NCI-H524 (cell line): ENCODE measurements at regions not wholly inside any gene's neighbourhood (a gene's known extent, or its start where the extent isn't known, plus 50 kb on each side); places are given as distances from the start of the nearest gene placed in this dataset.
"Not testable (repeated sequence)": the region's sequence is repeated elsewhere in the genome, so short reads cannot be mapped to it uniquely, and the experiment has no call there.

Source experiments
- DNase-seq, 2 experiments: peaks; one replicate each; lab custom pipeline; 2025; lab: John Stamatoyannopoulos, UW

DNA sequence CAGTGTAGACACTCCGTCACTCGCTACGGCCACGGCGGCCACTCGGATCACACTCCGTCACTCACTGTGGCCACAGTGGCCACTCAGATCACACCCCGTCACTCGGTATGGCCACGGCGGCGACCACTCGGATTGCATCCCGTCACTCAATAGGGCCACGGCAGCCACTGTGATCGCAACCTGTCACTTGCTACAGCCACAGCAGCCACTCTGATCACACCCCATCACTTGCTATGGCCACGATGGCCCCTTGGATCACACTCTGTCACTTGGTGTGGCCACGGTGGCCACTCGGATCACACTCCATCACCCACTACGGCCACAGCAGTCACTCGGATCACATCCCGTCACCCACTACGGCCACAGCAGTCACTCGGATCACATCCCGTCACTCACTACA is 175.3 kb downstream of the LAT start:
- not testable (repeated sequence) for DNase-seq

DNA sequence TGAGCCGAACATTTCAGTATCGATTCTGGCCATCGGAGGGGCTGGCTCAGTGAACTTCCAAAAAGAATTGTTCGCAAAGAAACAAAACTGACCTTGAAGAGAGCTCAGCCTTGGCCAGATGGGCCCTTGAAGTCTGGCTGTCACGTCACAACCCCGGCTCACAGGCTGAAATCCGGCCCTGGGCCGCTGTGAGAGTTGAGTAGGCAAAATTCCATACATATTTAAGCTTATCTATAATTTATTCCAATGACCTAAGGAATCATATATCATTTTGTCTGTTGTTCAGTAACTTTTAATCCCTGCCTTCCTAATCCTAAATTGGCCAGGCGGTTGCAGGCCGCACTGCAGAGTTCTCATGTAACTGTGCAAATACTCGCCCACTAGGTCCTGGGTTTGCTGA is 174.8 kb downstream of the LAT start:
- DNase-seq, result peak; percentile 73 to 87

DNA sequence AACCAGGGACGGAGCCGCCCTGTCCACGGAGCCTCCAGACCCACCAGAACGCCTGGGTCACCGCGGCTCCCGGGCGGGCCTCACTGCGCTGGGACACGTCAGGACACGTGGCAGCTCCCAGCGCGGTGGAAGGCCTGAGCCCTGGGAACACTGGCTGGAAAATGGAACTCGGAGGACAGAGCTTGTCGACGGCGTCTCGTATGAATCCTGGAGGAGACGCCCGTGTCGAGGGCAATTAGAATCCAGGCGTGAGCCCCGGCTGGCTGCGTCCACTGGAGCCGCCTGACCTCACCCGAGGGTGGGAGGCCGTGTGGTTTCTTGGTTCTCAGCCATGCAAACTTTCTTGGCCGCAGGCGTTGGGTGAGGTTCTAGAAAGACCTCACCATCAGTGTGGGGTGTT is 173.9 kb downstream of the LAT start:
- DNase-seq, result no peak

DNA sequence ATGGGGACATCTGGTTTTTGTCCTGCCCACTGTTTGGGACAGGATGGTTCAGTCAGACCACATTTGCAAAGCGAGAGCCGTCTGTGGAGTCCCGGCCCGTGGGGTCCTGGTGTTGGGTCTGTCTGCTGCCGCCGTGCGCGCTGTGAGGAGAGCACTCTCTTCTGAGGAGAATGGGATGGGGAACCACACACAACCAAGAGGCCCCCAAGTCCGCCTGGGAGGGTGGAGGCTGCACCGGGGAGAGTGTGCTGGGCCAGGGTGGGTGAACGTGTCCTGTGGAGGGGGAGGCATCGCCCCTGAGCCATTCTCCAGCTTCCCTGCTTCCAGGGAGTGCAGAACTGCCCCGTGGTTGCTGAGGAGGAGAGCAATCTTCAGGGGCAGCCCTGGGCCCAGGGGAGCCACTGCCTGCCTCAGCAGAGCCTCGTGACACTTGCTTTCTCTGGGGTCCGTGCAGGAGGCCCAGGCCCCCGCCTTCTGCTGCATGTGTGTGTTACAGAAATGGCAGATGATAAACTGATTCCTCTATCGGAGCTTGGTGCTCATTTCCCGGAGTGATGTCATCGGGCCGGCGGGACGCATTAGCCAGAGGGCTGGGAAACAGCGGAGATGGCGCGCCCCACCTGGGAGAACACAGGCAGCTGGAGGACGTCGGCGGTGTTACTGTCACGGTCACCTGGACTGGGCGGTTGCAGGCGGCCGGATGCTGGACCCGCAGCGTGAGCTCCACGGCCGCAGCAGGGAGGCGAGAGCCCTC is 173.4 kb downstream of the LAT start:
- DNase-seq, result not testable (repeated sequence)

DNA sequence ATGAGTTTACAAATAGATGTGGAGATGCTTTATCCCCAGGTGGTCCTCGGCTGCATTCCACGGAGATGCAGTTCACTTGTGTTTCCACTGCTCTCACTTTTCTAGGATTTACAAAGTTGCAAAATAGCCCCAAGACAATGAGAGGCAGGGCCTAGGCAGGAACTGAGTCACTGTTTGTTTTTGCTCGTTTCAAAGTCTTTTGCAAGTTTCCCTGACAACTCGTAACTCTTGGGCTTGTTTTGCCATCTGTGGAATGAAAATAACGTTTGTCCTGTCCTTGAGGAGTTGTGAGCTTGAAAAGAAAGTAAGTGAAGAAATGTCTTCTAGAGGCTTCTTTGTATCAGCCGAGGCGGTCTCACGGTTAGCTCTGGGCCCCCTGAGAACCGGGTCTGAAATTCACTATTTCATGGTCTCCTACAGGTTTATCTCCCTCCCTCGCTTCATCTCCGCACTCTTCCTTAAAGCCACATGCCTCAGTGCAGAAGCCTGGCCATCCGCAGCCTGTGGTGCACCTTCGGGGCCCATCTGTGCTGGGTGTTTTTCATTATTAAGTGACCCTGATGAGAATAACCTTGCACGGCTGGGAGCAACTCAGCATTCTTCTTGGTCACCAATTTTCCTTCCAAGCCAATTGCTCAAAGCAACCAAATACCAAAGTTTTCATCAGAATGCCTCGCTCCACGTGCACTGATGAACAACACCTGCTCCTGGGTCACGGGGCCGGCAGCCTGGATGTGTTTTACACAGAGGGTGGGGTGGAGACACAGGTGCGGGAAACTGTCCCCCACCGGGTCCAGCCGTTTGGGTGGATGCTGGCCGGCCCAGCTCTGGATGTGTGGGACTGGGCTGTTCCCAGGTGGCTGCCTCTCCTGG is 172.4 kb downstream of the LAT start:
- not testable (repeated sequence) for DNase-seq

DNA sequence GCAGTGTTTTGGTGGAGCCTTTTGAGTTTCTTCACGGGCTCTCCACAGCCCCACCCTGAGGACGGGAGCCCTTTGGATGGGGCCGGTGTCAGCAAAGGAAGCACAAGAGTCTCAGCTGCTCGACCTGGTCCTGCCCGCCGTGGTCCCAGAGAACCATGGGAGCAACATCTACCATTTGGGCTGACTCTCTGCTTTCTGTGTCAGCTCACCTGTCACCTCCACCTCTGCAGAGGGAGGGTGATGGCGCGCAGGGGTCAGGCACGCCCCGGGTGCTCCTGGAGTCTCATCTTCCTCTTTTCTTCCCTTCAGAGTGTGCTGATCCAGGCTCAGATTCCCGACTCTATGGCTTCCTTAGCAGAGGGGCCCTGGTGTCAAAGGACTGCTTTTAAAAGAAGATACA is 171.7 kb downstream of the LAT start:
- no peak for DNase-seq

DNA sequence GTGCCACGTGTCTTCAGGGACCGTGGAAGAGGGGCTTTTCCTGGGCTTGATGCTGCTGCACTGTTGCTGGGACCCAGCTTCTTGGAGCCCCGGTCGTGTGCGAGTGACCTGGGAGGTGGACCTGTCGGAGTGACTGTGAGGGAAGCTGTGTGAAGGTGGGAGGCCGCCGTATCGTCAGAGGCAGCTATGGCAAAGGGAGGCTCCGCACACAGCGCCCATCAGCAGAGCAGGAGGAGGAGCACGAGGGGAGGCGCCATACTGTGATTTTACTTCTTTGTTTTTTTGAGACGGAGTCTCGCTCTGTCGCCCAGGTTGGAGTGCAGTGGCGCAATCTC is 171.0 kb downstream of the LAT start:
- DNase-seq, result not testable (repeated sequence)

DNA sequence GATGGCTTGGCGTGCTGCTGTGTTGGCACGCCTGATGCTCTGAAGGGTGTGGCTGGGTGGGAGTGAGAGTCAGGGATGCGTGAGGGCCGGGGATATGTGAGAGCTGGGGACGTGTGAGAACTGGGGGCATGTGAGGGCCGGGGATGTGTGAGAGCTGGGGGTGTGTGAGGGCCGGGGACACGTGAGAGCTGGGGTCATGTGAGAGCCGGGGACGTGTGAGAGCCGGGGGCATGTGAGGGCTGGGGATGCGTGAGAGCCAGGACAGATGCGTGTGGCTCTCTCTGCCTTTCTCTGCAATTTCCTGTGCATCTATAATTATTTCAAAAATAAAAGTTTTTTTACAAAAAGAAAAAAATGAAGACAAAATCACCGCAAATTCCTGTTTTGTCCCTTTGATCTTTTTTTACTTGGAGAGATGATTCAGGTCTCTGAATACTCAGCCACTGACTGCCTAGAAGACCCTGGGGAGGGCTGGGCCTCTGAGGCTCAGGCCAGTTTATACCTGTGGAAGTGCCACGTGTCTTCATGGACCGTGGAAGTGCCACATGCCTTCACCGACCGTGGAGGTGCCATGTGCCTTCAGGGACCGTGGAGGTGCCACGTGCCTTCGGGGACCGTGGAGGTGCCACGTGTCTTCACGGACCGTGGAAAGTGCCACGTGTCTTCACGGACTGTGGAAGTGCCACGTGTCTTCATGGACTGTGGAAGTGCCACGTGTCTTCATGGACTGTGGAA is 170.4 kb downstream of the LAT start:
- DNase-seq, result not testable (repeated sequence)

DNA sequence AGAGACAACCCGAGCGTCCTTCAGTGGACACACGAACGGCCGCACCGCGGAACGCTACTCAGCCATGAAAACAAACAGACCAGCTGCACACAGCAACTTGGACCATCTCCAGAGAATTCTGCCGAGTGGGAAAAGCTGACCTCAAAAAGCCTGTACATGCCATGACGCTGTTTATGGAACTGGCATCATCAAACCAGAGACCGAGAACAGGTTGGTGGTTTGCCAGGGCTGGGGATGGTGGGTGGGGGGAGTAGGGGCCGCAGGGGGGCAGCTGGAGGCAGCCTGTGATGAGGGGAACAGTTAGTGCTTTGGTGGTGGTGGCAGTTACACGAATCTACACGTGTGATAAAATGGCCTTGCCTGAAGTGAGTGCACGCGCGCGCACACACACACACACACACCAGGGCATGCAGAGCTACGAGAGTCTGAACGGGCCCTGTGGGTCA is 169.8 kb downstream of the LAT start:
- DNase-seq, result no peak

DNA sequence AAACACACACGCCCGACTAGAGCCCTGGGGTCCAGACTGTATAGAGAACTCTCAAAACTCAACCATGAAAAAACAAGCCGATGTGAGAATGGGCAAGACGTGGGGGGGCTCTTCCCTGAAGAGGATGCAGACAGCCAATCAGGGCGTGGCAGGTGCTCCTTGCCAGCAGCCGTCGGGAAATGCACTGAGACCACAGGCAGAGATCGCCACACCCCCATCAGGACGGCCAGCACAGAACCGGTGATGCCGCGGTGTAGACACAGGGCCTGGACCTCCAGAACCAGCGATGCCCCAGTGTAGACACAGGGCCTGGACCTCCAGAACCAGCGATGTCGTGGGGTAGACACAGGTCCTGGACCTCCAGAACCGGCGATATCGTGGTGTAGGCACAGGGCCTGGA is 169.2 kb downstream of the LAT start:
- no peak for DNase-seq

DNA sequence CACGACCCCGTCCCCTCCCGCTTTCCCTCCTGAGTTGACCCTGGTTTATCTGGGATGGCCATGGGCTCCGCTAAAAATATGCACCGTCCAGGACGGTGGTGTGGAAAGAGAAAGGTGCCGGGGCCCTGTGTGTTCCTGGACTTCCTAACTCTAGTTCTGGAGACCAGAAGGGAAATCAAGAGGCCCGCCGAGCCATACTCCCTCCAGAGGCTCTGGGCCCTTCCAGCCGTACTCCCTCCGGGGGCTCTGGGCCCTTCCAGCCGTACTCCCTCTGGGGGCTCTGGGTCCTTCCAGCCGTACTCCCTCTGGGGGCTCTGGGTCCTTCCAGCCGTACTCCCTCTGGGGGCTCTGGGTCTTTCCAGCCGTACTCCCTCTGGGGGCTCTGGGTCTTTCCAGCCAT is 168.5 kb downstream of the LAT start:
- DNase-seq, result not testable (repeated sequence)

DNA sequence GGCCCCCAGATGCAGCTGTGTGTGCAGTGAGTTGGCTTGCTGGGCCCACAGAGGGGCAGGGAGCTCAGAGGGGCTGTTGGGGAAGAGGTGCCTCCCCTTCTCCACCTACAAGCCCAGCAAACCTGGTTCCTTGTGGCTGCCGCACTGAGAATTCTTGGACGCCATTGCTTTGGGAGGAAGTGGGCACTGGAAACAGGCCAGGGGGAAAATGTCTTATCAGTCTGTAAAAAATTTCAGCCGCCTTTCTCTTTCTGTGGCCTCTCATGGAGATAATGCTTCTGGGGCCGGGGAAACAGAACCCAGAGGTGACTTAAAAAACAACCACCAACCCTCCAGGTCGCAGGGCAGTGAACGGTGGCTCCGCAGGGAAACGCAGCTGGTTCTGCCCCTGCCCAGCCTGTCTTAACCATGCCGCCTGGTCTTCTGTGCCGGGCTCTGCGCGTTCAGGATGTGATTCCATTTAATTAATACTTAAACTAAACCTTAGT is 167.7 kb downstream of the LAT start:
- DNase-seq, result not testable (repeated sequence)

DNA sequence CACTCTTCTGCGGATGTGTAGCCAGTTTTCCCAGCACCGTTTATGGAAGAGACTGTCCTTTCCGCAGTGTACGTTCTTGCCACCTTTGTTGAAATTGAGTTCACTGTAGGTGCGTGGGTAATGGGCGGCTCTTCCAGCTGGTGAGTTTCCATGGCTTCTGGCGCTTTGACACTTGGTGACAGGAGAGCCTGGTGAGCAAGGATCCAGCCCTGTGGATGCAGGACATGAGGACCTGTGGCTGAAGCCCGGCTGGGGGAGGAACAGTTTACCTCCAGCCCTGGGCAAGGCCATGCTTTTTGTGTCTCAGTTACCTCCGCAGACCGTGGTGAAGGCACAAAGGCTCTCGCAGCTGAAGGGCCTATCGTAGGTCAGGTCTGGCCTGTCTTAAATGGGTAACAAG is 166.5 kb downstream of the LAT start:
- DNase-seq, result no peak

DNA sequence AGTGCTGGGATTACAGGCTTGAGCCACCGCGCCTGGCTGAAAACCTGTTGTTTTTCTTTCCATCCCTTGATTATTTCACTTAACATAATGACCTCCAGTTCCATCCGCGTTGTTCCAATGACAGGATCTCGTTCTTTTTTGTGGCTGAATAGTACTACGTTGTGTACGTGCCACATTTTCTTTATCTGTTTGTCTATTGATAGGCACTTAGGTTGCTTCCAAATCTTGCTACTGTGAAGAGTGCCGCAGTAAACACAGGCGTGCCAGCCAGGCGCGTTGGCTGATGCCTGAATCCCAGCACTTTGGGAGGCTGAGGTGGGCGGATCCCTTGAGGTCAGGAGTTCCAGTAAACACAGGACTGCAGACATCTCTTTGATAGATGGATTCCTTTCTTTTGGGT is 165.1 kb downstream of the LAT start:
- not testable (repeated sequence) for DNase-seq

DNA sequence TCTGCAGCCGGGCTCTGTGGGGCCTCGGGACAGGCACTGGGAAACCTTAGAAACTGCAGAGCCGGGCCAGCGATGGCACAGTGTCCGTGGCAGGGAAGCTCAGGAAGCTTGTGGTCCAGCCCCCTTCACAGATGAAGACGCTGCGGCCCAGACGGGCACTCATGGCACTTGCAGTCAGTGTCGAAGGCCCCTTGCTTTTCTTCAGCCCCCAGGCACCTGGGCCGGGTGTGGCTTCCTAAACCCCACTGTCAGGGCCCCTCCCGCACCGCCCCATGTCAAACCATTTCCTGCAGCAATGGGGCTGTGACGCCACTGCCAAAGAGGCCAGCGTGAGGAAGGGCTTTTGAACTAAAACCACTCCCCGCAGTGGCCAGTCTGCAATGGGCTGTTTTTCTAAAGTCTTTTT is 164.0 kb downstream of the LAT start:
- no peak for DNase-seq

DNA sequence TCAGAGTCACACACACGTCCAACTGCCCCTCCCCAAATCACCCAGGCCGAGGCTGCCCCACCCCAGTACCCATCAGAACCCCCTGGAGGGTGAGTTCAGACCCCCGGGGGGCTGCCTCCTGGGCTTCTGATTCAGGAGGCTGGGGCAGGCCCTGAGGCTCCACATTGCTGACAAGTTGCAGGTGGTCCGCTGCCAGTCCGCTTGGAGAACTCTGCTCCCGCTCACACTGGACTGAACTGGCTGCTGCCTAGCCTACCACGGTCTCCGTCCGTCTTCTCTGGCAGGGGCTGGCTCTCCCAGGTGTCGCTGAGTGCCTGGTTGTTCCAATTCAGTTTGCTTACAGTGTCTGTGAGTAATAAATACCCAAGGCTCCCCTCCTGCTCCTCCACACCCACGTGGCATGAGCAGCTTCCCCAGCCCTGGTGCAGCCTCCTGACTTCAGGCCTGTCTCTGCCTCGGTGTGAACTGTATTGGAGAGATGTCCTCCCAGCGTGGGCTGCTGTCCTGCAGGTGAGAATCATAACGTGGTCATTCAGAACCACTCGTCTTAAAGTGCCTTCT is 163.4 kb downstream of the LAT start:
- DNase-seq, result no peak

DNA sequence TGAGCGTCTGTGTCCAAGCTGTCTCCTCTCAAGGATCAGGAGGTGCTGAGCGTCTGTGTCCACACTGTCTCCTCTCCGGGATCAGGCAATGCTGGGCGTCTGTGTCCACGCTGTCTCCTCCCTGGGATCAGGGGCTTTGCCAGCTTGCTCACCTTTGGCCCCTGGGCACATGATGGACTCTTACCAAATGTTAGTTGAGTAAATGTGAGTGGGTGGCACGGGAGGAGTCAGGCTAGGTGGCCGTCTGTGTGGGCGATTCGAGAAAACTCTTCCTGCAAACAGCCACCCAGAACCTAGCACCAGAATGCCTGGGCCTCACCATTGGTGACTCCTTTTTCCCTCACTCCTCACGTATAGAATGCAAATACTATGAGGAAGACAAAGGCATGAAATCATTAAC is 162.9 kb downstream of the LAT start:
- DNase-seq, result not testable (repeated sequence)

DNA sequence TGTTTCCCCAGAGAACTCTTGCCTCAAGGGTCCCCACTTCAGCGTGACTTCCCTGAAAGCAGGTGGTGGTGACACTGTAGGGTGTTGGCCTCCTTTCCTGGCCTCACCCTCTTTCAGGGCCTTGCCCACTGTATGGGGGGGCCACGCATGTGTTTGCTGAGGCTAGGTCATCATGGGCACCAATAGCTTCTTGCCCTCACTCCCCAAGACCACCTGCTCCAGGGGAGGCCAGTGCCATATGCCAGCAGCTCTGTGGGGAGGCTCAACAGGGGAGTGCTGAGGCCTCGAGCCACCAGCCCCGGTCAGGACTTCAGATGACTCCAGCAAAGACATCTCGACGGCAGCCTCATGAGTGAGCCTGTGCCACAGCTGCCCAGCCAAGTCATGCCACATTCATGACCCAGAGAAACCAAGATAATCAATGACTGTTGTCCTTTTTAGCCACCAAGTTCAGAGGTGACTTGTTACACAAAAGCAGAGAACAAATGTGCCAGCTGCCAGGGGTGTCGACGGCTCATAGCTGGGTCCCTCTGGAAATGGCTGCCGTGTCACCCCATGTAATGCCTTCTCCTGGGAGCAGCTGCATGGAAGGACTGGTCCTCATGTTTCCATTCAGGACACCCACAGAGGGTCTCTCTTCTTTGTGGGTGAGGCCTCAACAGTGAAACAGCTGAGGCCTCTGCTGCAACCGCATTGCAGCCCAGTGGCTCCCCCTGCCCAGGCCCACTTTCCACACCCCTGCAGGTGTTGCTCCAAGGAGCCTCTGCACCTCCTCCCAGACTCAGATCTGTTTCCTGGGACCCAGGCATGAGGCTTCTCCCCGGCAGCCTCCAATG is 162.2 kb downstream of the LAT start:
- not testable (repeated sequence) for DNase-seq

DNA sequence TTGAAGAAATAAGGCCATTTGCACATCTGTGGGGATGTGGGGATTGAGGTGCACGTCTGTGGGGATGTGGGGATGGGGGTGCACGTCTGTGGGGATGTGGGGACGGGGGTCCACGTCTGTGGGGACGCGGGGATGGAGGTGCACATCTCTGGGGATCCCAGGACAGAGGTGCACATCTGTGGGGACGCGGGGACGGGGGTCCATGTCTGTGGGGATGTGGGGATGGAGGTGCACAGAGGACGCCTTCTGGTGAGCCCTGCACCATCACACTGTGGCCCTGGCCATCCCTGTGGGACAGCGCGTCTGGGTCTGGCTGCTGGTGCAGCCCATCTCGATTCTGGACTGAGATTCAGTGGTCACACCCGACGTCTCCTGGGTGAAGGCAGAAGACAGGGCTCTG is 161.4 kb downstream of the LAT start:
- no peak for DNase-seq

DNA sequence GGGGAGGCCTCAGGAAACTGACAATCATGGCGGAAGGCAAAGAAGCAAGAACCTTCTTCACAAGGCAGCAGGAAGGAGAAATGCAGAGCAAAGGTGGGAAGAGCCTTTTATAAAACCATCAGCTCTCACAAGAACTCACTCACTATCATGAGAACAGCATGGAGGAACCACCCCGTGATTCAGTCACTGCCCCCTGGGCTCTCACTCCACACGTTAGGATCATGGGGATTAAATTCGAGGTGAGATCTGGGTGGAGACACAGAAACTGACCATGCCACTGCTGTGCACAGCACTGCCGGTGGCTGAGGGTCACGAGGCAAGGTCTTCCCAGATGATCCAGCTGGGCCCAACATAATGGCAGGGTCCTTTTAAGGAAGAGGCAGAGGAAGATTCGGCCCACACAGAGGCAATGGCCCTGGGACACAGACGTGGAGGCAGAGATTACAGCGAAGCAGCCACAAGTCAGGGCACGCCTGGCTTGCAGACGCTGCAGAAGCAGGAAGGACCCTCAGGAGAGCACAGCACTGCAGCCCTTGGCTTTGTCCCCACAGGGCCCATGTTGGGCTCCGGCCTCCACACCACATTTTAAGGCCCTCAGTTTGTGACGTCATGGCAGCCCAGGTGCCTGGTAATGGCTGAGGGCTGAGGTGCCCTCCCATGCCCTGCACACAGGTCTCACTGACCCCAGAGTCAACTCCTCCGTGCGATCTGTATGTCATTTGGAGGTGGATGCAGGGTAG is 160.8 kb downstream of the LAT start:
- DNase-seq, result not testable (repeated sequence)
